ENCODE measurements at regions not wholly inside any gene's neighbourhood (a gene's known extent, or its start where the extent isn't known, plus 50 kb on each side); places are given as distances from the start of the nearest gene placed in this dataset.
"Not testable (repeated sequence)": the region's sequence is repeated elsewhere in the genome, so short reads cannot be mapped to it uniquely, and the experiment has no call there.

- TF ChIP-seq CTCF (IDR thresholded peaks at IDR 0.05; ENCODE audit: extremely low read depth, insufficient read depth, missing control alignments): no peak
- in situ Hi-C loops (cut with MboI; ENCODE audit: low pct_unique_long_range_greater_than_20kb, low sequenced_read_pairs, unreplicated experiment): no loop called here
- DNase-seq (ENCODE audit: low spot score): no peak
Observed at GRCh38 chr5:1983401-1983800, 100.7 kb upstream of the IRX4 start.

GRCh38 chr5:1982561-1982960 lies 99.8 kb upstream of the IRX4 start:
- DNase-seq (ENCODE audit: low spot score); in situ Hi-C loops (cut with MboI; ENCODE audit: low pct_unique_long_range_greater_than_20kb, low sequenced_read_pairs, unreplicated experiment): not testable (repeated sequence)

GRCh38 chr5:1975898-1976765 lies 93.4 kb upstream of the IRX4 start:
- DNase-seq (ENCODE audit: low spot score): no peak
- in situ Hi-C loops (cut with MboI; ENCODE audit: low pct_unique_long_range_greater_than_20kb, low sequenced_read_pairs, unreplicated experiment): no loop called here
- peak; percentile 1 for TF ChIP-seq CTCF (IDR thresholded peaks at IDR 0.05; ENCODE audit: extremely low read depth, insufficient read depth, missing control alignments)

DNA sequence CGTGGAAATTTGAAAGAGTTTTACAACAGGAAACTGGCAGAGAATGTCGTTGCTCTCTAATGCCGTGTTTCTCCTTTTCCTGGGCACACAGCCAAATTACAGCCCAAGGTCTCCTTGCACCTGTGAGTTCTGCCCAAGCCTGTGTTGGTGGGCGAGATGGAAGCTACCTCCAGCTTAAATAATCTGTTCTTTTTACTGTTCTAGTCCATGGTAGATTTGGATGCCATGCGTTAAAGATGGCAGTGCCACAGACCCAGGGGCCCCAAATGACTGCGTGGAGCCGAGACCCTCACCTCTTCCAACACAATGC lies 92.6 kb upstream of the IRX4 start:
- DNase-seq (ENCODE audit: low spot score): no peak
- no peak for TF ChIP-seq CTCF (IDR thresholded peaks at IDR 0.05; ENCODE audit: extremely low read depth, insufficient read depth, missing control alignments)
- in situ Hi-C loops (cut with MboI; ENCODE audit: low pct_unique_long_range_greater_than_20kb, low sequenced_read_pairs, unreplicated experiment): no loop called here

DNA sequence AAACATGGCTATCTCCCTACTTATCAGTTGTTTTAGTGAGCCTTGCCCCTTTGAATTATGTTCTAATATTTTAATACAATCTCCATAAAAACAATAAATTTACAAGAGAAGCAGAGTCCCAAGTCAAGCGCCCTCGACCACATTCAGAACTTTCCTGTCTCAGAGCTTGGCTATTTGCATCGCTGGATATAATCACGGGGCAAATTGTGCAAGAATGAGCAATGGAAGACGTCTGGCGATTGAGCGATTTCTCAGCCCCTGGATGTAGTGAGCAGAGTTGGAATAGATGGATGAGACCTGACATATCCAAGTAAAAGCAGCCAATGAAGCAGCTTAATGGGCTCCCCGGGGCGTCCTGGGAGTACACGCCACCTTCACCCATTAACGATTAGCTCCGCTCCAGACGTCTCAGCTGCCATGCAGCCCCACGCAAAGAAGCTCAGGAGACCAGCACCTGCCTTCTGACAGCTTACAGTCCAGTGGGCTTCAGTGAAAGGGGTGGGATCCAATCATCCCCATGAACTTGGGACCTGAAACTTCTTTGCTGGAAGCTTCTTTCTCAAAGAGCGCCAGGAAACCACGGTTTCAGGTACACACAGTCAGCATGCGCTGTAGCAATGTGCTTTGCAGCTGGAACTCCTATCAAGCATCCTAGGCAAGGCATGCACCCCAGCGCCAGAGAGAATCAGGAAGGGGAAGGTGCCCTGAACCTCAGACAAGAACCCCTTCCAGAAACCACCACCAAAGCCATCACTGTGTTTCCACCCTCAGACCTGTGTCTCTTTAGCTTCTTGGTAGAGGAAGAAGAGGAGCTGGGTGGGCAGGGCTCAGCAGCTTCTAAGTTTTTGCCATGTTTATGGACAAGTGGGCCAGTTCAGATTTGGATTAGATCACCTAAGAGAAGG lies 92.0 kb upstream of the IRX4 start:
- DNase-seq (ENCODE audit: low spot score): no peak
- in situ Hi-C loops (cut with MboI; ENCODE audit: low pct_unique_long_range_greater_than_20kb, low sequenced_read_pairs, unreplicated experiment): no loop called here
- TF ChIP-seq CTCF (IDR thresholded peaks at IDR 0.05; ENCODE audit: extremely low read depth, insufficient read depth, missing control alignments): no peak

GRCh38 chr5:1974081-1974480 lies 91.4 kb upstream of the IRX4 start:
- no peak for TF ChIP-seq CTCF (IDR thresholded peaks at IDR 0.05; ENCODE audit: extremely low read depth, insufficient read depth, missing control alignments)
- in situ Hi-C loops (cut with MboI; ENCODE audit: low pct_unique_long_range_greater_than_20kb, low sequenced_read_pairs, unreplicated experiment): no loop called here

More at GRCh38 chr5:1974081-1974480, 91.4 kb upstream of the IRX4 start:
- no peak for DNase-seq (ENCODE audit: low spot score)

Measured in GM13977 (cell line).